NB4 (cell line): ENCODE measurements at regions not wholly inside any gene's neighbourhood (a gene's known extent, or its start where the extent isn't known, plus 50 kb on each side); places are given as distances from the start of the nearest gene placed in this dataset.

Experiments used
- MYC ChIP-seq: IDR thresholded peaks from 2 replicates; pipeline ENCODE4 v1.6.1; 2011; ENCODE audit warnings: low read depth, low read length
- TF ChIP-seq, protein P1 (sequence below): IDR thresholded peaks from one replicate; pipeline ENCODE4 v1.5.1; 2012; ENCODE audit warnings: low read depth, low read length

DNA sequence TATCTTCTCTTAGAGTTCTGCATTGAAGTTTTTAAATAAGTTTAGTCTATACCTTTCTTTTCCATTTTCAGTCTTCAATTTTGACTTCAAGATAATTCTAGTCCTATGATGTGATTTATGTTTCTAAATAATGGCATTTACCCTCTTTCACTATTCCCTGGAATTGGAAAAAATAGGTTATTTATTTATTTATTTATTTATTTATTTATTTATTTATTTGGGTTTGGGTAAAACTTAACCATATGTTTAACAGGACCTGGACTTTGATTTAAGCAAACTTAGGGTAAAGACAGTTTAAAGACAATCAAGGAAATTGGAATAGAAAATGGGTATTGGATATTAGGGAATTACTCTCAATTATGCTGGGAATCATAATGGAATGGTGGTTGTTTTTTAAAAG lies 182.1 kb downstream of the RPIA start:
- TF ChIP-seq, protein P1, sequence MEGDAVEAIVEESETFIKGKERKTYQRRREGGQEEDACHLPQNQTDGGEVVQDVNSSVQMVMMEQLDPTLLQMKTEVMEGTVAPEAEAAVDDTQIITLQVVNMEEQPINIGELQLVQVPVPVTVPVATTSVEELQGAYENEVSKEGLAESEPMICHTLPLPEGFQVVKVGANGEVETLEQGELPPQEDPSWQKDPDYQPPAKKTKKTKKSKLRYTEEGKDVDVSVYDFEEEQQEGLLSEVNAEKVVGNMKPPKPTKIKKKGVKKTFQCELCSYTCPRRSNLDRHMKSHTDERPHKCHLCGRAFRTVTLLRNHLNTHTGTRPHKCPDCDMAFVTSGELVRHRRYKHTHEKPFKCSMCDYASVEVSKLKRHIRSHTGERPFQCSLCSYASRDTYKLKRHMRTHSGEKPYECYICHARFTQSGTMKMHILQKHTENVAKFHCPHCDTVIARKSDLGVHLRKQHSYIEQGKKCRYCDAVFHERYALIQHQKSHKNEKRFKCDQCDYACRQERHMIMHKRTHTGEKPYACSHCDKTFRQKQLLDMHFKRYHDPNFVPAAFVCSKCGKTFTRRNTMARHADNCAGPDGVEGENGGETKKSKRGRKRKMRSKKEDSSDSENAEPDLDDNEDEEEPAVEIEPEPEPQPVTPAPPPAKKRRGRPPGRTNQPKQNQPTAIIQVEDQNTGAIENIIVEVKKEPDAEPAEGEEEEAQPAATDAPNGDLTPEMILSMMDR = no peak
- TF ChIP-seq MYC = no peak
